GM12878 (cell line): ENCODE measurements at regions not wholly inside any gene's neighbourhood (a gene's known extent, or its start where the extent isn't known, plus 50 kb on each side); places are given as distances from the start of the nearest gene placed in this dataset.

Experiments used
- ATAC-seq: fragments of 200-7000 bp; cut with Tn5 transposase; 3 replicates; pipeline ENCODE4 v1.9.1; 2020; ENCODE audit warnings: mild to moderate bottlenecking, moderate library complexity
- BruUV-seq: library from RNA; stranded (reverse); fragments of 400-500 nt; replicated peaks from 2 replicates; lab custom pipeline; 2021; lab: Mats Ljungman, UMichigan
- CTCF ChIA-PET: fragments of 300-600 bp; sonication (Branson Sonifier 250); formaldehyde crosslinking; extraction: SDS; loops from one replicate; lab custom pipeline; 2021; ENCODE audit warnings: inconsistent platforms; lab: Yijun Ruan, JAX
- POLR2A ChIA-PET: fragments of 350-600 bp; formaldehyde crosslinking; extraction: SDS; loops from one replicate; lab custom pipeline; 2021; ENCODE audit warnings: inconsistent platforms; lab: Charles Lee
- RAD21 ChIA-PET: fragments of 300-600 bp; sonication (Branson Sonifier 250); formaldehyde crosslinking; loops from one replicate; lab custom pipeline; 2023; ENCODE audit warnings: antibody characterized with exemption; ENCODE audit not compliant: unreplicated experiment; lab: Charles Lee
- SMC1A ChIA-PET: fragments of 300-600 bp; sonication (Branson Sonifier 250); formaldehyde crosslinking; loops from one replicate; lab custom pipeline; 2023; ENCODE audit not compliant: unreplicated experiment, uncharacterized antibody; lab: Charles Lee
- DNase-seq: peaks from one replicate; pipeline ENCODE4 v3.0.0-alpha.2; 2011; ENCODE audit warnings: low read depth, low spot score
- FAIRE-seq: peaks from 3 replicates; lab custom pipeline; 2011; peaks lifted over from hg19 to GRCh38; lab: Jason Lieb, UNC
- H2AFZ ChIP-seq: 2 replicates; pipeline ENCODE4 v1.6.0; 2011; ENCODE audit warnings: low read depth, low read length, control low read depth; ENCODE audit not compliant: control insufficient read depth
- H3K27ac ChIP-seq: 2 replicates; pipeline ENCODE4 v1.5.1; 2011; ENCODE audit warnings: control low read depth; ENCODE audit not compliant: control insufficient read depth, insufficient read depth
- H3K27me3 ChIP-seq, 2 experiments: replicated peaks in 1 of 2; 2 replicates each; pipeline versions ENCODE4 v1.6.0 to v1.6.1; 2011; ENCODE audit warnings: low read length in 1 of 2; ENCODE audit not compliant: control insufficient read depth in 2 of 2, insufficient read depth in 2 of 2
- H3K36me3 ChIP-seq, 2 experiments: 2 replicates each; pipeline ENCODE4 v1.5.1; 2011; ENCODE audit warnings: low read length in 1 of 2; ENCODE audit not compliant: control insufficient read depth in 2 of 2, insufficient read depth in 2 of 2
- H3K4me1 ChIP-seq: 2 replicates; pipeline ENCODE4 v1.6.1; 2011; ENCODE audit warnings: mild to moderate bottlenecking, low read length, moderate library complexity, mixed read lengths; ENCODE audit not compliant: control insufficient read depth, insufficient read depth
- H3K4me2 ChIP-seq: 2 replicates; pipeline ENCODE4 v1.6.0; 2011; ENCODE audit warnings: control low read depth; ENCODE audit not compliant: control insufficient read depth, insufficient read depth
- H3K4me3 ChIP-seq: fragments of 200-600 bp; sonication (generic); 2 replicates; pipeline ENCODE4 v1.5.1; 2016
- H3K79me2 ChIP-seq: 2 replicates; pipeline ENCODE4 v1.6.0; 2011; ENCODE audit warnings: low read length; ENCODE audit not compliant: control insufficient read depth, insufficient read depth
- H3K9ac ChIP-seq: 2 replicates; pipeline ENCODE4 v1.8.0; 2011; ENCODE audit warnings: low read length, control low read depth, mixed read lengths; ENCODE audit not compliant: control insufficient read depth, insufficient read depth
- H3K9me3 ChIP-seq: replicated peaks from 3 replicates; pipeline ENCODE4 v1.5.1; 2011; ENCODE audit warnings: mild to moderate bottlenecking, low read length; ENCODE audit not compliant: control insufficient read depth, insufficient read depth
- H4K20me1 ChIP-seq: 2 replicates; pipeline ENCODE4 v1.6.0; 2011; ENCODE audit not compliant: control insufficient read depth, insufficient read depth
- CBX5 ChIP-seq: sonication (generic); IDR thresholded peaks from 2 replicates; pipeline ENCODE4 v1.6.1; 2016; ENCODE audit warnings: low read depth, moderate library complexity, mild to moderate bottlenecking, inconsistent platforms
- CHD4 ChIP-seq: fragments of 200-600 bp; sonication (generic); IDR thresholded peaks from 2 replicates; pipeline ENCODE4 v1.6.1; 2016; ENCODE audit warnings: mild to moderate bottlenecking
- GABPA ChIP-seq: IDR thresholded peaks from 2 replicates; pipeline ENCODE4 v1.6.1; 2014; ENCODE audit warnings: antibody characterized with exemption, low read depth, mild to moderate bottlenecking, inconsistent platforms
- GATAD2B ChIP-seq: fragments of 450-650 bp; conservative IDR thresholded peaks from 2 replicates; pipeline ENCODE4 v1.6.1; 2017; ENCODE audit warnings: low read depth, mild to moderate bottlenecking, moderate library complexity
- PAX5 ChIP-seq: IDR thresholded peaks from 2 replicates; pipeline ENCODE4 v1.6.1; 2011; ENCODE audit warnings: low read depth, low read length, borderline replicate concordance
- PAX8 ChIP-seq: fragments of 450-650 bp; IDR thresholded peaks from 2 replicates; pipeline ENCODE4 v1.6.1; 2017; ENCODE audit warnings: mild to moderate bottlenecking, moderate library complexity
- SMAD1 ChIP-seq: fragments of 450-650 bp; IDR thresholded peaks from 2 replicates; pipeline ENCODE4 v1.6.1; 2018; ENCODE audit warnings: mild to moderate bottlenecking, low read depth; ENCODE audit not compliant: partially characterized antibody
- SREBF2 ChIP-seq: IDR thresholded peaks from 2 replicates; pipeline ENCODE4 v1.6.1; 2012; ENCODE audit warnings: mild to moderate bottlenecking, low read length
- STAT1 ChIP-seq: fragments of 450-650 bp; conservative IDR thresholded peaks from 2 replicates; pipeline ENCODE4 v1.6.1; 2014; ENCODE audit warnings: antibody characterized with exemption, mild to moderate bottlenecking
- WGBS: methylation state at CpG from one replicate; pipeline ENCODE4 v1.1.6; 2016; ENCODE audit warnings: low lambda C conversion rate; ENCODE audit not compliant: insufficient replicate concordance, insufficient coverage; ENCODE audit errors: missing lambda C conversion rate; 5-methylcytosine and 5-hydroxymethylcytosine counted together
- in situ Hi-C: fragments of 300-500 bp; cut with MboI; formaldehyde crosslinking; loops from 9 replicates; pipeline ENCODE4 v1.14.3; 2018; ENCODE audit warnings: mixed read lengths
- intact Hi-C: fragments of 100-400 bp; cut with micrococcal nuclease; formaldehyde crosslinking; loops from one replicate; pipeline ENCODE4 v1.14.2; 2022; ENCODE audit not compliant: unreplicated experiment
- TF ChIP-seq, protein P1 (sequence below): fragments of 450-650 bp; IDR thresholded peaks from 2 replicates; pipeline ENCODE4 v1.6.1; 2017; ENCODE audit warnings: low read depth, mild to moderate bottlenecking, moderate library complexity
- TF ChIP-seq, protein P2 (sequence below): fragments of 450-650 bp; formaldehyde crosslinking; IDR thresholded peaks from 2 replicates; pipeline ENCODE4 v1.4.0; 2020; ENCODE audit warnings: mild to moderate bottlenecking, moderate library complexity
- TF ChIP-seq, protein P3 (sequence below): fragments of 450-650 bp; IDR thresholded peaks from 2 replicates; pipeline ENCODE4 v1.6.1; 2016; ENCODE audit warnings: mild to moderate bottlenecking
- TF ChIP-seq, protein P4 (sequence below): fragments of 450-650 bp; IDR thresholded peaks from 2 replicates; pipeline ENCODE4 v1.6.1; 2016; ENCODE audit warnings: mild to moderate bottlenecking
- TF ChIP-seq, protein P5 (sequence below): fragments of 450-650 bp; IDR thresholded peaks from 2 replicates; pipeline ENCODE4 v1.6.1; 2017; ENCODE audit warnings: mild to moderate bottlenecking, moderate library complexity

DNA sequence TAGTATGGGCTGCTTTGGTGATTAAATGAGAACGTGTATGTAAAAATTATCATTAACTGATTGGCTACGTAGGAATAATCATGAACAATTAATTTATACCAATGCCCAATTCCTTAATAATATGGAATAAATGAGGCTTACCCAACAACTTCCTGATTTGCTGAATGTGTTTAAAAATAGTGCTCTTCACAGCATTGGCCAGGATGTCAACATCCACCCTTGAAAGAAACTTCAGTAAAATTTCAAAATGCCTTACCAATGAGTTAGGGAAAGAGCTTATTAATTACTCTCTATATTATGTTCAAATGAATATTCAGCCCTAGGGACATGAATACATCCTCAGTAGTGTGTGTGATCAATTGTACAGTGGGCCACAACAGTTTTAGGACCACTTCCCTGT lies 401.4 kb downstream of the PSAT1 start:
- no peaks in the 10 kb centered on the region for H3K9me3 ChIP-seq
- H3K4me1 ChIP-seq, result no peaks in the 10 kb centered on the region
- H3K79me2 ChIP-seq, result no peaks in the 10 kb centered on the region
- FAIRE-seq, result no peak
- 18% methylated on average over 2 of the region's 2 CpGs for WGBS
- no peak overlapping the region for H3K27ac ChIP-seq
- H3K27me3 ChIP-seq, result no peaks in the 10 kb centered on the region
- in situ Hi-C loops, result no loop called here
- intact Hi-C loops, result no loop called here
- POLR2A ChIA-PET, result no interaction called here
- no peak overlapping the region for H3K9ac ChIP-seq
- no peak overlapping the region for H3K4me3 ChIP-seq
- RAD21 ChIA-PET, result no interaction called here
- CTCF ChIA-PET, result no interaction called here
- H3K4me2 ChIP-seq, result no peak overlapping the region
- BruUV-seq, result no TSS peak
- H4K20me1 ChIP-seq, result no peaks in the 10 kb centered on the region
- no peaks in the 10 kb centered on the region for H3K36me3 ChIP-seq
- SMC1A ChIA-PET, result no interaction called here
- no peak for ATAC-seq
- no peak overlapping the region for H2AFZ ChIP-seq
- no peak for DNase-seq
- no peak for TF ChIP-seq GABPA
- TF ChIP-seq, protein P1, sequence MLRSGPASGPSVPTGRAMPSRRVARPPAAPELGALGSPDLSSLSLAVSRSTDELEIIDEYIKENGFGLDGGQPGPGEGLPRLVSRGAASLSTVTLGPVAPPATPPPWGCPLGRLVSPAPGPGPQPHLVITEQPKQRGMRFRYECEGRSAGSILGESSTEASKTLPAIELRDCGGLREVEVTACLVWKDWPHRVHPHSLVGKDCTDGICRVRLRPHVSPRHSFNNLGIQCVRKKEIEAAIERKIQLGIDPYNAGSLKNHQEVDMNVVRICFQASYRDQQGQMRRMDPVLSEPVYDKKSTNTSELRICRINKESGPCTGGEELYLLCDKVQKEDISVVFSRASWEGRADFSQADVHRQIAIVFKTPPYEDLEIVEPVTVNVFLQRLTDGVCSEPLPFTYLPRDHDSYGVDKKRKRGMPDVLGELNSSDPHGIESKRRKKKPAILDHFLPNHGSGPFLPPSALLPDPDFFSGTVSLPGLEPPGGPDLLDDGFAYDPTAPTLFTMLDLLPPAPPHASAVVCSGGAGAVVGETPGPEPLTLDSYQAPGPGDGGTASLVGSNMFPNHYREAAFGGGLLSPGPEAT, result no peak
- TF ChIP-seq SMAD1, result no peak
- TF ChIP-seq, protein P2, sequence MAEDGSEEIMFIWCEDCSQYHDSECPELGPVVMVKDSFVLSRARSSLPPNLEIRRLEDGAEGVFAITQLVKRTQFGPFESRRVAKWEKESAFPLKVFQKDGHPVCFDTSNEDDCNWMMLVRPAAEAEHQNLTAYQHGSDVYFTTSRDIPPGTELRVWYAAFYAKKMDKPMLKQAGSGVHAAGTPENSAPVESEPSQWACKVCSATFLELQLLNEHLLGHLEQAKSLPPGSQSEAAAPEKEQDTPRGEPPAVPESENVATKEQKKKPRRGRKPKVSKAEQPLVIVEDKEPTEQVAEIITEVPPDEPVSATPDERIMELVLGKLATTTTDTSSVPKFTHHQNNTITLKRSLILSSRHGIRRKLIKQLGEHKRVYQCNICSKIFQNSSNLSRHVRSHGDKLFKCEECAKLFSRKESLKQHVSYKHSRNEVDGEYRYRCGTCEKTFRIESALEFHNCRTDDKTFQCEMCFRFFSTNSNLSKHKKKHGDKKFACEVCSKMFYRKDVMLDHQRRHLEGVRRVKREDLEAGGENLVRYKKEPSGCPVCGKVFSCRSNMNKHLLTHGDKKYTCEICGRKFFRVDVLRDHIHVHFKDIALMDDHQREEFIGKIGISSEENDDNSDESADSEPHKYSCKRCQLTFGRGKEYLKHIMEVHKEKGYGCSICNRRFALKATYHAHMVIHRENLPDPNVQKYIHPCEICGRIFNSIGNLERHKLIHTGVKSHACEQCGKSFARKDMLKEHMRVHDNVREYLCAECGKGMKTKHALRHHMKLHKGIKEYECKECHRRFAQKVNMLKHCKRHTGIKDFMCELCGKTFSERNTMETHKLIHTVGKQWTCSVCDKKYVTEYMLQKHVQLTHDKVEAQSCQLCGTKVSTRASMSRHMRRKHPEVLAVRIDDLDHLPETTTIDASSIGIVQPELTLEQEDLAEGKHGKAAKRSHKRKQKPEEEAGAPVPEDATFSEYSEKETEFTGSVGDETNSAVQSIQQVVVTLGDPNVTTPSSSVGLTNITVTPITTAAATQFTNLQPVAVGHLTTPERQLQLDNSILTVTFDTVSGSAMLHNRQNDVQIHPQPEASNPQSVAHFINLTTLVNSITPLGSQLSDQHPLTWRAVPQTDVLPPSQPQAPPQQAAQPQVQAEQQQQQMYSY (CRISPR knock-in tag), result no peak
- TF ChIP-seq, protein P3, sequence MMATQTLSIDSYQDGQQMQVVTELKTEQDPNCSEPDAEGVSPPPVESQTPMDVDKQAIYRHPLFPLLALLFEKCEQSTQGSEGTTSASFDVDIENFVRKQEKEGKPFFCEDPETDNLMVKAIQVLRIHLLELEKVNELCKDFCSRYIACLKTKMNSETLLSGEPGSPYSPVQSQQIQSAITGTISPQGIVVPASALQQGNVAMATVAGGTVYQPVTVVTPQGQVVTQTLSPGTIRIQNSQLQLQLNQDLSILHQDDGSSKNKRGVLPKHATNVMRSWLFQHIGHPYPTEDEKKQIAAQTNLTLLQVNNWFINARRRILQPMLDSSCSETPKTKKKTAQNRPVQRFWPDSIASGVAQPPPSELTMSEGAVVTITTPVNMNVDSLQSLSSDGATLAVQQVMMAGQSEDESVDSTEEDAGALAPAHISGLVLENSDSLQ, result no peak
- TF ChIP-seq STAT1, result no peak
- TF ChIP-seq, protein P4, sequence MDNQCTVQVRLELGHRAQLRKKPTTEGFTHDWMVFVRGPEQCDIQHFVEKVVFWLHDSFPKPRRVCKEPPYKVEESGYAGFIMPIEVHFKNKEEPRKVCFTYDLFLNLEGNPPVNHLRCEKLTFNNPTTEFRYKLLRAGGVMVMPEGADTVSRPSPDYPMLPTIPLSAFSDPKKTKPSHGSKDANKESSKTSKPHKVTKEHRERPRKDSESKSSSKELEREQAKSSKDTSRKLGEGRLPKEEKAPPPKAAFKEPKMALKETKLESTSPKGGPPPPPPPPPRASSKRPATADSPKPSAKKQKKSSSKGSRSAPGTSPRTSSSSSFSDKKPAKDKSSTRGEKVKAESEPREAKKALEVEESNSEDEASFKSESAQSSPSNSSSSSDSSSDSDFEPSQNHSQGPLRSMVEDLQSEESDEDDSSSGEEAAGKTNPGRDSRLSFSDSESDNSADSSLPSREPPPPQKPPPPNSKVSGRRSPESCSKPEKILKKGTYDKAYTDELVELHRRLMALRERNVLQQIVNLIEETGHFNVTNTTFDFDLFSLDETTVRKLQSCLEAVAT, result no peak
- TF ChIP-seq, protein P5, sequence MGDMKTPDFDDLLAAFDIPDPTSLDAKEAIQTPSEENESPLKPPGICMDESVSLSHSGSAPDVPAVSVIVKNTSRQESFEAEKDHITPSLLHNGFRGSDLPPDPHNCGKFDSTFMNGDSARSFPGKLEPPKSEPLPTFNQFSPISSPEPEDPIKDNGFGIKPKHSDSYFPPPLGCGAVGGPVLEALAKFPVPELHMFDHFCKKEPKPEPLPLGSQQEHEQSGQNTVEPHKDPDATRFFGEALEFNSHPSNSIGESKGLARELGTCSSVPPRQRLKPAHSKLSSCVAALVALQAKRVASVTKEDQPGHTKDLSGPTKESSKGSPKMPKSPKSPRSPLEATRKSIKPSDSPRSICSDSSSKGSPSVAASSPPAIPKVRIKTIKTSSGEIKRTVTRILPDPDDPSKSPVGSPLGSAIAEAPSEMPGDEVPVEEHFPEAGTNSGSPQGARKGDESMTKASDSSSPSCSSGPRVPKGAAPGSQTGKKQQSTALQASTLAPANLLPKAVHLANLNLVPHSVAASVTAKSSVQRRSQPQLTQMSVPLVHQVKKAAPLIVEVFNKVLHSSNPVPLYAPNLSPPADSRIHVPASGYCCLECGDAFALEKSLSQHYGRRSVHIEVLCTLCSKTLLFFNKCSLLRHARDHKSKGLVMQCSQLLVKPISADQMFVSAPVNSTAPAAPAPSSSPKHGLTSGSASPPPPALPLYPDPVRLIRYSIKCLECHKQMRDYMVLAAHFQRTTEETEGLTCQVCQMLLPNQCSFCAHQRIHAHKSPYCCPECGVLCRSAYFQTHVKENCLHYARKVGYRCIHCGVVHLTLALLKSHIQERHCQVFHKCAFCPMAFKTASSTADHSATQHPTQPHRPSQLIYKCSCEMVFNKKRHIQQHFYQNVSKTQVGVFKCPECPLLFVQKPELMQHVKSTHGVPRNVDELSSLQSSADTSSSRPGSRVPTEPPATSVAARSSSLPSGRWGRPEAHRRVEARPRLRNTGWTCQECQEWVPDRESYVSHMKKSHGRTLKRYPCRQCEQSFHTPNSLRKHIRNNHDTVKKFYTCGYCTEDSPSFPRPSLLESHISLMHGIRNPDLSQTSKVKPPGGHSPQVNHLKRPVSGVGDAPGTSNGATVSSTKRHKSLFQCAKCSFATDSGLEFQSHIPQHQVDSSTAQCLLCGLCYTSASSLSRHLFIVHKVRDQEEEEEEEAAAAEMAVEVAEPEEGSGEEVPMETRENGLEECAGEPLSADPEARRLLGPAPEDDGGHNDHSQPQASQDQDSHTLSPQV, result no peak
- TF ChIP-seq PAX8, result no peak
- TF ChIP-seq CHD4, result no peak
- TF ChIP-seq CBX5, result no peak
- TF ChIP-seq SREBF2, result no peak
- no peak for TF ChIP-seq GATAD2B
- TF ChIP-seq PAX5, result no peak
